Stimulated activated CD4-positive, alpha-beta T cell treated with anti-CD3 and anti-CD28 coated beads, TNF-alpha, amount 100 ng/mL, for 24 hours (primary cell): ENCODE measurements at regions not wholly inside any gene's neighbourhood (a gene's known extent, or its start where the extent isn't known, plus 50 kb on each side); places are given as distances from the start of the nearest gene placed in this dataset.
"Not testable (repeated sequence)": the region's sequence is repeated elsewhere in the genome, so short reads cannot be mapped to it uniquely, and the experiment has no call there.

Source experiments
- DNase-seq, 3 experiments: peaks; one replicate each; pipeline ENCODE4 v3.0.0-alpha.2; 2020; ENCODE audit warnings: low read depth in 3 of 3

DNA sequence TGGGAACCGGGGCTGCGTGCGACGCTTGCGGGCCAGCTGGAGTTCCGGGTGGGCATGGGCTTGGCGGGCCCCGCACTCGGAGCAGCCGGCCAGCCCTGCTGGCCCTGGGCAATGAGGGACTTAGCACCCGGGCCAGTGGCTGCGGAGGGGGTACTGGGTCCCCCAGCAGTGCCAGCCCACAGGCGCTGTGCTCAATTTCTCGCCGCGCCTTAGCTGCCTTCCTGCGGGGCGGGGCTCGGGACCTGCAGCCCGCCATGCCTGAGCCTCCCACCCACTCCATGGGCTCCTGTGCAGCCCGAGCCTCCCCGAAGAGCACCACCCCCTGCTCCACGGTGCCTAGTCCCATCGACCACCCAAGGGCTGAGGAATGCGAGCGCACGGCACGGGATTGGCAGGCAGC is 63.8 kb downstream of the PLXNA1 start:
- DNase-seq = not testable (repeated sequence)

DNA sequence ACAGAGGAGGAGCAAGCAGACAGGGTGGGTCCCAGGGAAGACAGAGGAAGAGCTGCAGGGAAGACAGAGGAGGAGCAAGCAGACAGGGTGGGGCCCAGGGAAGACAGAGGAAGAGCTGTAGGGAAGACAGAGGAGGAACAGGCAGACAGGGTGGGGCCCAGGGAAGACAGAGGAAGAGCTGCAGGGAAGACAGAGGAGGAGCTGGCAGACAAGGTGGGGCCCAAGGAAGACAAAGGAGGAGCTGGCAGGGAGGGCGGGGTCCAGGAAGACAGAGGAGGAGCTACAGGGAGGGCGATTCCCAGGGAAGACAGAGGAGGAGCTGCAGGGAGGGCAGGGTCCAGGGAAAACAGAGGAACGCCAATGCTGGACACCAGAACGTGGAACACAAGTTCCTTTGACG is 66.5 kb downstream of the PLXNA1 start:
- no peak for DNase-seq

DNA sequence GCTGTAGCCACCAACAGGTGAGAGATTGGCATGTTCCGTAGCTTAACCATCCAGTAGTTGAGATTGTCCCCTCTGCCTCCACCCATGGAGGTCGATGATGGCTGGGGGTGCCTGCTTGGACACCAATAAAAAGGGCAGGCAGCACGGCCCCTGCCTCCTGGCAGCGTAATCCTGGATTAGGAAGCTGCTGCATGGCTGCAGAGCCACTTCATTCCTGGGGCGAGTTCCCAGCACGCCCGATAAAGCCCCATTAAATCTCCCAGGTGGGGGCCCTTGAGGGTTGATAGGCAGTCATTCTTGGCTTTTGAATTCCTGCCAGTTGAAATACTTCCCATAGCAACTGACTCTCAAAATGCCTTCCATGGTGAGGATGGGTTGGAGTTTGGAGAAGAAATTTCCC is 67.8 kb downstream of the PLXNA1 start:
- no peak for DNase-seq

DNA sequence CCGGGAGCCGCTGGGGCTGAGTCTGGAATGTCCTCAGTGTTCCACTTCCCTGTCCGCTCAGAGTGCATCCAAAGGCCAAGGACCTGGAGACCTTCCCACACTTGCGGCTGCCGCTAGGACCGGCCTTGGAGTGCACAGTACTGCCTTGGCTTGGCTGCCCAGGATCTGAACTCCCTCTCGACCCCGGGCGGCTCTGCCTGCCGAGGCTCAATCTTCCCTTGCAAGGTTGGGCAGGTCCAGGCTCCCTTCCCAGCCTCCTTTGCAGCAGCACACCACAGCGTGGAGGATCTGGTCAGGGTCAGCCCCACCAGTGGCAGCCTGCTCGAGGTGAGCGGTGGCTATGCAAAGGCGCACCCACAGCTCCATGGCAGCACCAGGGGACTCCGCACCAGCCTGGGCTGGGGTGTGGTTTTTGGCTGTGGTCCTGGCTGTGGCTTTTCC is 69.2 kb downstream of the PLXNA1 start:
- DNase-seq = no peak

DNA sequence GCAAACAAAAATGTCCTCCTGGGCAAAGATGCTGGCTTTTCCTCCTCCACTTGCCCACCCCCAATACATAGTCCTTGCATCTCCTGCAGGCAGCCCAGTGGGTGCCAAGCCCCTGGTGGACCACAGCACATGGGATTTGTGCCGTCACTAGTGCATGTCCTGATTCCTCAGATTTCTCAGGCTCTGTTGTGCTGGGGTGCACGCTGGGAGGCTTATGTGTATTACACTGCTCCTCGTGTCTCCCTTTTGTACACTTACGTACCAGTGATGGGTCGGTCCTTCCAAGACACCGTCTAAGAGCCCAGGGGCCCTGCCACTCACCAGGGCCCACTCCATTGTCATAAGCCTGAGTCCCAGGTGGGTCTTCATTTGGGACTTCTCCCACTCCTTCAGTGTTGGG is 70.1 kb downstream of the PLXNA1 start:
- DNase-seq = no peak

DNA sequence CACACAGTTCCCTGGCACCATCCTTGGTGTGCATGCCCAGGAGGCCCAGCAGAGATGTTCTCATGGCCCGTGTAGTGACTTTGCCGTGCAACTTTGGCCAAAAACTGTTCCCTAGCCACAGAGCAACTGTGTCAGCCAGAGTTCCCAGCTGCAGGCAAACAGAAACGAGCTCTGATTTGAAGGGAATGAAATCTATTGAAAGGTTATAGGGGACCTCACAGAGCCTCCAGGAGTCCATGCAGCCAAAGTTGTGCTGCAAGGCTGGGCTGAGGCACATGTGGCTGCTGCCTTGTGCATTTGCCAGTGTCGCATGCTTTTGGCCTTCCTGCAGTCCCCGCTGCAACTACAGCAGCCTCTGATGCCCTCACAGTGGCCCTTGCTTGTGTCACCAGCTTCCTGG is 70.5 kb downstream of the PLXNA1 start:
- DNase-seq = no peak

DNA sequence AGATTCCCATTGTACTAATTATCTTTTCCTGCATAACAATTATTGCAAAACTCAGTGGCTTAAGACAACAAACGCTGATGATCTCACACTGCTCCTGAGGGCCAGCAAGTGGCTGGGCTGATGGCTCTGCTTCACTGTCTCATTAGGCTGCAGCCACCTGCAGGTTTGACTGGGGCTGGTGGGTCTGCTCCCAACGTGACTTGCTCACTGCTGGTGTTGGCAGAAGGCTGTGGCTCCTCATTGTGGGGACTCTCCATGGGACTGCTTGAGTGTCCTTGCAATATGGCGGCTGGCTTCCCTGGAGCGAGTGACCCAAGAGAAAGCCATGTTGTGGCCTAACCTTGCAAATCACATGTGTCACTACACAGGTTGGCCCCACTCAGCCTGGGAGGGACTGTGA is 71.1 kb downstream of the PLXNA1 start:
- DNase-seq = no peak

DNA sequence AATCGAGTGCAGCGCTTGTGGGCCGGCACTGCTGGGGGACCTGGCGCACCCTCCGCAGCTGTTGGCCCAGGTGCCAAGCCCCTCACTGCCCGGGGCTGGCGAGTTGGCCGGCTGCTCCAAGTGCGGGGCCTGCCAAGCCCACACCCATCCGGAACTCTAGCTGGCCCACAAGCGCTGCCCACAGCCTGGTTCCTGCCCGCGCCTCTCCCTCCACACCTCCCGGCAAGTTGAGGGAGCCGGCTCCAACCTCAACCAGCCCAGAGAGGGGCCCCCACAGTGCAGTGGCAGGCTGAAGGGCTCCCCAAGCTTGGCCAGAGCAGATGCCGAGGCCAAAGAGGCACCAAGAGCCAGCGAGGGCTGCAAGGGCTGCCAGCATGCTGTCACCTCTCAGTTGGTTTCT is 73.4 kb downstream of the PLXNA1 start:
- DNase-seq = no peak

DNA sequence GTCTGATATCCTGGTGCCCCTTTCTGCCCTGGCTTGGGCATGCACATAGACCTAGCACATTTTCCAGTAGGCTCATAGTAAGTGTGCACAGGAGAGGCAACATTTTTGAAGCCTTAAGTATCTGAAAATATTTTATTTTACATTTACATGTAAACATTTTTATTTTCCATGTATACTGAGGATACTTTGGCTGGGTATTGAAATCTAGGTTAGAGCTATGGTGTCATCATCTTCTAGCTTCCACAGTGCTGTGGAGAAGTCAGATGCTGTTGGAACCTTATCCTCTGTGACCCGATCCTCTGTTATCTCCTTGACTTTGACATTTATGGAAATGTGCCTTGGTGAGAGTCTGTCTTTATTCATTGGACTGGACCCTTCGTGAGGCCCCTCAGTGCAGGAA is 74.1 kb downstream of the PLXNA1 start:
- DNase-seq = no peak

DNA sequence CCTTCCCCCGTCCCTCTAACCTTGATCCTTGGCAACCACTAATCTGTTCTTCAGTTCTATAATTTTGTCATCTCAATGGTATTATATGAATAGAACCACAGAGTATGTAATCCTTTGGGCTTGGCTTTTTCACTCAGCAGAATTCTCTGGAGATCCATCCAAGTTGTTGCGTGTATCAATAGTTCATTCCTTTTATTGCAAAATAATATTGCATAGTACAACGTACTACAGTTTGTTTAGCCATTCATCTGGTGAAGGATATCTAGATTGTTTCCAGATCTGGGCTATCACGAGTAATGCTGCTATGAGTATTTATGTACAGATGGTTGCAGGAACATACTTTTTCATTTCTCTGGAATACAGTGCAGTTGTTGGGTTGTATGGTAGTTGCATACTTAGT is 76.2 kb downstream of the PLXNA1 start:
- DNase-seq = no peak

DNA sequence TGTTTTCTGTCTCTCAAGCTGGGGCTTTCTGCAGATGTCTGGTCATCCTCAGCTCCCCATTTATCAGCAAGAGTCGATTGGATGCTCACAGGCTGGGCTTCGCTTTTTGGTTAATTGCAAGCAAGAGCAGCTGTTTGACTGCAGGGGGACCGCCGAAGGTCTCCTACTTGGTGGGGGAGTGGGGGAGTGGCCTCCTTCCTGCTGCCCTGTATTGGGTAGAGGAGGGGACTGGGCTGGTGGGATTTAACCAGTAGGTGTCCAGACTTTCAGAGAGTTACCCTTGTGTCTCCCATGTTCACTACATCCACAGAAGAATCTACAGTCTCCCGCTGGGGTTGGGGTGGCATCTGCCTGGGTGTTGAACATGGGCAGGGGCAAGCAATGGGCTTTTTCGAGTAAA is 78.7 kb downstream of the PLXNA1 start:
- DNase-seq = no peak

DNA sequence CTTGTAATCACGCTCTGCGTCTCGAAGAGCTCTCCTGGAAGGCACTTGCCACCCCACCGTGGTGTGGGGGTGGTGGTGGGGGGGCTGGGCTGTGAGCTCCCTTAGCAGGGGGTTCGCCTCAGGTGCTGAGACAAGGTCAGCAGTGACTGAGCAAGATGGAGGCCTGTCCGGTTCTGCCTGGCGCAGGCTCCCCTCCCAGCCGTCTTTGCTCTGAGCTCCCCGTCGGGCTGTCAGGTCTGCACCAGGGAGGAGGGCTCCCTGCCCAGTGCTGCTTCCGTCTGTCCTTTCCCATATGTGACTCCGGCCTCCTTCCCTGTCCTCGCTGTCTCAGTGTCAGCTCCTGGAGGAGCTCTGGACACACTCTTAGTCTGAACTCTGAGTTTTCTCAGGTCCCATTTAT is 80.0 kb downstream of the PLXNA1 start:
- DNase-seq = no peak

DNA sequence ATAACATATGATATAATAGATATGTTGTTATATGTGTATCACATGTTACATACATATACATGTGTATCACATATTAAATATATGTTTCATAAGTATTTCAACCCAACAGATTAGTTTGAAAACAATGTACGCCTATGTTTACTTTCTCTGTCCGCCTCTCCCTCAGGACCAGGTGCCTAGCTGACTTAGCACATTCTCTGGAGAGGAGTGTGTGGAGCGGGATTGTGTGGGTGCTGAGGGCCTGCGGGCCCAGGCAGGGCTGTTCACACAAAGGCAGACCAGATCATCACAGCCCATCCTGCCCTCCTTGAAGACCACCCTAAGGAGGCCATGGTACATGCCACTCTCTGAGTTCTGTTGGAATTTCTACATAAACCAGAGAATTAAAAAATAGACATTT is 81.0 kb downstream of the PLXNA1 start:
- DNase-seq = no peak

DNA sequence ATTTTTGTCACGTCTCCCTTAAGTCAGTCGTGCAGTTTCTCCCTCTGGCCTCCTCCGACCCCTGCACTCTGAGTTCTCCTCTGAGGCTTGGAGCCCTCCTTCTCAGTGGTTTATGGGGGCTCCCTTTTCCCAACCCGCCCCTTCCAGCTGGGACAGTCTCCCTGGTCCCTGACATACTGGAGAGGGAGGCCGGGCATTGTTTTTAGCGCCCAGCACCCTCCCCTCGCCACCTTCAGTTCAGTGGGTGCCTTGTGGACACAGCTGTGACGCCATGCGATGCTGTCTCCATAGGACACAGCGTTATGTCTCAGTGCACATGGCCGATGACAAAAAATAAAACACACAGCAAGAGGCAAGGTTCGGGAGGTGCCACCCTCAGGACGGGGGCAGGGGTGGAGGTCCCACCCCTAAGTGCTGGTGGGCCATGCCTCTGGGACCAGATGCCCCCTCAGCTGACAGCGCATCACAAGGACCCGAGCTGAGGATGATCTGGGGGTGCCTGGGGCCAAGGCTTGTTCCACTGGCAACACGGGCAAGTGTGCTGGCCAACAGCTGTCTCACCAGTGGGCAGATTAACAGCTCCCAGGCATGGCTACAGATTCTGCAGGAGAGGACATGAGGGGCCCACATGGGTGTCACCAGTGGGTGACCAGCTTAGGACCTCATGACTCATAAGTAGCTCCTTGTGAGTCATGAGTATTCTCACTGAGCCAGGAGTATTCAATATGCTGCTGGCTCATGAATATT is 81.6 kb downstream of the PLXNA1 start:
- DNase-seq = no peak

DNA sequence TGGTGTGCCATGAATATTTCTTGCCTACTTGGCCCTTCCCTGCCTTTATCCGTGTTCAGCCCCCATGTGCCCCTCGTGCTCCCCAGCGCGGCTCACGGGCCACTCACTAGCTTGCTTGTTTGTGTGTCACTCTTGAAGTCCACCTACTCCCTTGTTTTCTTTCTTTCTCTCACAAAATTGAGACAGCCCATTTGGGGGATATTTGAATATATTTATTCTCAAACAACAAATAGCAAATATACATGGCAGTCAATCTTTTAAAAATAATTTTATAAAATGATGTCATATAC is 82.2 kb downstream of the PLXNA1 start:
- no peak for DNase-seq

DNA sequence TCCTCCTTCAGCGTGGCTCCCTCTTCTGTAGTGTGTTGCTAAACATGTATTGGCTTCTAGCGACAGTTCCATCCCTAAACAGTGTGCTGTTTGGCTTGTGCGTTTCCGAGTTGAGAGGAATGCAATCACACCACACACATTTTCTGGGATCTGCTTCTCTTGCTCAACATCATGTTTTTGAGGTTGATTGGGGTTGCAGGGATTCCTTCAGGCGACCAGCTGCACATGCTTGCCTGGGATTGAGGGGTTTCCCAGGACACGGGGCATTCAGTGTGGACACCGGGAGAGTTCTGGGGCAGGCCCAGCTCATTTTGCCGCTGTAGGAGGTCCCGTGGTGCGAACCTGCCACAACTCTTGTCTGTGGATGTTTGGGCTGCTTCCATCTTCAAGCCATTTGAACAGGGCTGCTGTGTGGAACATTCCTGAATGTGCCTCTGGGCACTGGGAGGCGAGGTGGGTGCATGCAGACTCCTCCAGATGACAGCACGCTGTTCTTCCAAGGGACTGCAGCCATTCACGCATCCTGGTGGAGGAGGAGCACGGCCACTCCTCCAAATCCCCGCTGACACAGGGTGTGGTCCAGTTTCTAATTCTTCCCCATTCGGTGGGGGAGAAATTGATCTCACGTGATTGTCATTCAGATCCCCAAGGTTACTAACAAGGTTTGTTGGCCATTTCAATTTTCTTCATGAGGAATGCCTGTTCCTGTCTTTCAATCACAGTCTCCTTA is 82.8 kb downstream of the PLXNA1 start:
- DNase-seq = no peak

DNA sequence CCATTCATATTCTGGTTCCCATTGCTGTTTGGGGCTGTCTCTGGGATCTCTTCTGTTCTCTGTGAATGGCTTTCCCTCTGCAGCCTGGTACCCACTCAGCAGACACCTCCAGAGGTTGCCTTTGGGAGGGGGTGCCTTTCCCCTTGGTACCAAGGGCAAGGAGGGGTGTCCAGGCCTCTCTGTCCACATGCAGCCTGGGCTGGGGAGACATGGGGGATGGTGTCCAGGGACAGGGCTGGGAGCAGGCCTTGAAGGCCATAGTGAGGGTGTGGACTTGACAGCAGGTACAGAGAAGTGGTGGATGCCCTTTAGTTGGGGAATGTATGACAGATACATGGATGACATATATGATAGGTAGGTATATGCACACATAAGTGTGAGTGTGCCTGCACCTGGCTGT is 83.7 kb downstream of the PLXNA1 start:
- no peak for DNase-seq

DNA sequence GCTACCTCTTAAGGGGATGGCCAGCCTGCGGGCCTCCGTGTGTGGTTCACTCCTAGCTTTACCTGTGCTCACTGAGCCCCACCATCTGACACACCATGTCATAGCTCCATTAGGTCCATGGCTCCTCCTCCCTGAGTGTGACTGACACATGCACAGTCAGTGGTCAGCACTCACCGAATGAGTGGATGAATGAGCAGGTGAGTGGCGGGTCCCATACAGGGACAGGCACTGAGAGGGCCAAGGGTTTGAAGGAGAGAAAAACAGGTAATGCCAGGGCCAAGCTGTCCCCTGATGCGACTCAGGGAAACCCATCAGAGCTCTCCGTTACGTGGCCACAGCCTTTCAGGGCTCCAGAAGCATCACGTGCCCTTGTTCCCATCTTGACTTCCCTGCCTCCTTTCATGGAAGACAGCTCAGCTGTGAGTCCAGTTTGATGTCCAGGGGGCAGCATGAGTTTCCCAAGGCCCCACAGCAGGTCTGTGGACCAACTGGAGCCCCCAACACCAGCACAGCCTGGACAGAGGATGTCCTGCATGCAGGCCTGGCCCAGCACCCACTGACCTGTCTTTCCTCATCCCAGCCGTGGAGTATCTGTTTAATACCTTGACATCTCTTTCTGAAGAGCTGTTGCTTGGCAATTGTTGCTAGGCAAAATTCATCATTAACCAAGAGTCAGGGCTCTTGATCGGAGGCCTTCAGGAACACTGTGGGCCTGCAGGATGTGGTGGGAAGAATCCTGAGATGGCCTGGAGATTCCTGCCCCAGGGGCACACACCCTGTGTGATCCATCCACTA is 84.4 kb downstream of the PLXNA1 start:
- DNase-seq = no peak

DNA sequence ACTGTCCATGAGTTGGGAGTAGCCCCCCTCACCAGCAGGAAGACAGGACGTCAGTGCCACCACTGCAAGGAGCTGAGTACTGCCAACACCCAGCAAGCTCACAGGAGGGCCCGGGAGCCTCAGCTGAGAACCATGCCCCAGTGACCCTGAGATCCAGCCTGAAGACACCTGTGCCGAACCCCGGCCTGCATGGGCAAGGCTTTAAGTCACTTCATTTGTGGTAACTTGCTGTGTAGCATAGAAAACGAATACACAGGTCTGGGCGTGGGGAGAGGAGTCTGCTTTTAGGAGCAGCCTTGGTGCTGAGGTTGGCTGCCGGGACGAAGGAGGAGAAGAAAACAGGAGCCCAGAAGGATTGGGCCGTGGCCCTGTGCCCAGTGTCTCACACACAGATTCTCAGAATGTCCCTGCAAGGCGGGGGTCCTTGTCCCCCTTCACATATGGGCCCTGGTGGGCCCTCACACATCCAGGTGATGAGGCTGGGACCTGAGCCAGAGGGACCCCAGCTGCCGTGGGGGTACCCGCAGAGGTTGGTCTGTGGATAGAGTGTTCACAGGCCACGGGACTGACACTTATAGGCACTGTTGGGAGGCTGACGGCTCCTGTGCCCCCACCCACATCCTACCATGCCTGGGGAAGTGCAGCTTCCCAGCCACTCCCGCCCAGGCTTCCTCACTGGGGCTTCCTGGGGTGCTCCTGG is 85.3 kb downstream of the PLXNA1 start:
- no peak for DNase-seq

DNA sequence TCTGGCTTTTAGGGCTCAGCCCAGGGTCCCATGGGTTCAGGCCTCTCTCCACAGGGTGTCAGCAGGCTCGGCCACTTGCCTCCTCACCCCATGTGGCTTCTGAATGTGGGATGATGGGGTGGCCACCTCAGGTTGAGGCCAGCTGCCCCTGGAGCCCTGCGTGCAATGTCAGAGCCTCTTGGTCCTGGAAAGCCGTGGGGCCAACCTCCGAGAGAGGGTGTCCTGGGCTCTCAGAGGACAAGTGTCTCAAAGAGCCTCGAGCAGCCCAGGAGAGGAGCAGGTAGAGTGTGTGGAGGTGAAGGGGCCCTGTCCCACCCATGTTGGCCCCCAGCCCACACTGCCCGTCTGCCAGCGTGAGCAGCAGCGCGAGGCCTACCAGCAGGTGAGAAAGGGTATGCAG is 86.0 kb downstream of the PLXNA1 start:
- DNase-seq = no peak

DNA sequence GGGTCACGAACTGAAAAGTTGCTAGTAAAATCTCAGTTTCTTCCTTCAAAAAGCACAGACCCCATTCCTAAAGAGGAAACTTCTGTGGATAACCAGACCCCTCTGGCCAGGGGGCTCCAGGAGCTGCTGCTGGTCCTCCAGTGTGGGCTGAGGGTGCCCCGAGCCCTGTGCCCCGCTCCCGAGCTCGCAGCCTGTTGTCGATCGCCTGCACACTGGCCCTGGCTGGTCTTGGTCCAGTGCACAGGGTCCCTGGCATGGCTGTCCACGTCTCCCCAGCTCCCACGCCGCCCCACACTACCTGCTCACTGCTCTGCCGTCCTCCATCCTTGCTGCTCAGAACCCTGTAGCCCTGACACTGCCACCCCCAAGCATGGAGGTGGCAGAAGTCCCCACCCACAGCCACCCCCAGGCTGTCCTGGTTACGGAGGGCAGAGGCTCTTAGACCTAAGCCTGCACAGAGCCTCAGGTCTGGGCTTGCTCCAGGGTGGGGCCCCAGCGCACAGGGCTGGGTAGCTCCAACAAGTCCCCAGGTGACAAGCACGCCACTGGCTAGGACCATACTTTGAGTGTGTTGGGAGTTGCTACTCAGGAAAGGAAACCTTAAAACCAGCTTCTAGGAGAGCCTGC is 87.0 kb downstream of the PLXNA1 start:
- no peak for DNase-seq

DNA sequence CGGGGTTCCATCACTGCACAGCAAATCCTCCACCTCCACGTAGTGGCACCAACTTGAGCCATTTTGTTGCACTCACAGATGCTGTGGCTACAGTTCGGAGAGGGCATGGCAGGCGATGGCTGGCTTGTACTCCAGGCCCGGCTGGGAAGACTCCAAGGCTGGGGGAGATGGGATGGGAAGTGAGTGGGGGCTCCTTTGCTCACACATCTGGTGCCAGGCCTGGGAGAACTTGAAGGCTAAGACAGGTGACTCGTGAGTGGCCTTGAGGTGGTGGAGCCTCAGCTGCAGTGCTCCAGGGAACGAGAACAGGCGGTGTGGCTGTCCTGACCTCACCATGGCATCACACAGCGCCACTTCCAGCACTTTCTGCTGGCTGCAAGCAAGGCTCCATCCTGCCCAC is 87.9 kb downstream of the PLXNA1 start:
- DNase-seq = no peak
